Lower leg skin (tissue), 4 donors: ENCODE measurements at regions not wholly inside any gene's neighbourhood (a gene's known extent, or its start where the extent isn't known, plus 50 kb on each side); places are given as distances from the start of the nearest gene placed in this dataset.

Experiments used
- DNase-seq, 2 donors: peaks; one replicate each; pipeline ENCODE4 v3.0.0-alpha.2; 2019; ENCODE audit warnings: low spot score in 2 of 2
- H3K4me3 ChIP-seq: fragments of 200-600 bp; sonication (generic); 2 replicates; pipeline ENCODE4 v1.5.1; 2017; ENCODE audit warnings: mild to moderate bottlenecking, low read depth; ENCODE audit not compliant: poor library complexity, severe bottlenecking
- POLR2A ChIP-seq, 2 donors: fragments of 450-650 bp; IDR thresholded peaks; one replicate each; pipeline ENCODE4 v1.6.1; 2016 to 2017; ENCODE audit warnings: antibody characterized with exemption in 2 of 2, mild to moderate bottlenecking in 1 of 2, moderate library complexity in 1 of 2
- whole genome bisulfite sequencing, 2 donors: methylation state at CpG; one replicate each; pipeline ENCODE4 v1.1.5; 2018; 5-methylcytosine and 5-hydroxymethylcytosine counted together
- intact Hi-C: fragments of 100-400 bp; cut with DNase I; formaldehyde crosslinking; loops from one replicate; pipeline ENCODE4 v1.15.0; 2023; ENCODE audit warnings: low total_unique reads
- TF ChIP-seq, protein P1 (sequence below), 3 donors: fragments of 450-650 bp; IDR thresholded peaks; one replicate each; pipeline ENCODE4 v1.5.1; 2016; ENCODE audit warnings: antibody characterized with exemption in 3 of 3, mild to moderate bottlenecking in 3 of 3, moderate library complexity in 2 of 3

GRCh38 chr3:82050382-82050781, 288.9 kb upstream of the GBE1 start:
- intact Hi-C loops = no loop called here
- 83 to 97% methylated on average over 1 of the region's 1 CpG for WGBS, 2 donors
- no peak for DNase-seq
- TF ChIP-seq POLR2A (IDR thresholded peaks at IDR 0.05) = no peak
- TF ChIP-seq, protein P1, sequence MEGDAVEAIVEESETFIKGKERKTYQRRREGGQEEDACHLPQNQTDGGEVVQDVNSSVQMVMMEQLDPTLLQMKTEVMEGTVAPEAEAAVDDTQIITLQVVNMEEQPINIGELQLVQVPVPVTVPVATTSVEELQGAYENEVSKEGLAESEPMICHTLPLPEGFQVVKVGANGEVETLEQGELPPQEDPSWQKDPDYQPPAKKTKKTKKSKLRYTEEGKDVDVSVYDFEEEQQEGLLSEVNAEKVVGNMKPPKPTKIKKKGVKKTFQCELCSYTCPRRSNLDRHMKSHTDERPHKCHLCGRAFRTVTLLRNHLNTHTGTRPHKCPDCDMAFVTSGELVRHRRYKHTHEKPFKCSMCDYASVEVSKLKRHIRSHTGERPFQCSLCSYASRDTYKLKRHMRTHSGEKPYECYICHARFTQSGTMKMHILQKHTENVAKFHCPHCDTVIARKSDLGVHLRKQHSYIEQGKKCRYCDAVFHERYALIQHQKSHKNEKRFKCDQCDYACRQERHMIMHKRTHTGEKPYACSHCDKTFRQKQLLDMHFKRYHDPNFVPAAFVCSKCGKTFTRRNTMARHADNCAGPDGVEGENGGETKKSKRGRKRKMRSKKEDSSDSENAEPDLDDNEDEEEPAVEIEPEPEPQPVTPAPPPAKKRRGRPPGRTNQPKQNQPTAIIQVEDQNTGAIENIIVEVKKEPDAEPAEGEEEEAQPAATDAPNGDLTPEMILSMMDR (IDR thresholded peaks at IDR 0.05) = no peak
- H3K4me3 ChIP-seq = no peak overlapping the region

DNA sequence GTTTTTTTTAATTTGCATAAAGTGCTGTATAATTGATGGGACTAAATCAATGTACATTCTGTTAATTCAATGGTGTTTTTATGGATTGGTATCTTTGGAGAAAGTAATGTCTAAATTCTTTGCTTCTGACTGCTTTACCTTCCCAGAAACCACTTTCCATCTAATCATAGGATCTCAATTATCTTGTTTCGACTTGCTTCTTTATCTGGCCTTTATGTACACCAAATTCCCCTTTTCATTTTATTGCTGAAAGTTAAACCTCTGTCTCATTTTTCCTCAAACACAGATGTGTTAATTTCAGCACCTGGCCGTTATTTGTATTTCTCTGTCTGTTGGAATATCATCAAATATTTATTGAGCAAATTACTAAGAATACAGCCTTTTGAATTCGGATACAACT, 287.3 kb upstream of the GBE1 start:
- 44 to 53% methylated on average over 3 of the region's 3 CpGs for WGBS, 2 donors
- DNase-seq = no peak
- H3K4me3 ChIP-seq = no peak overlapping the region
- TF ChIP-seq, protein P1 (IDR thresholded peaks at IDR 0.05) = no peak
- no peak for TF ChIP-seq POLR2A (IDR thresholded peaks at IDR 0.05)
- intact Hi-C loops = no loop called here

DNA sequence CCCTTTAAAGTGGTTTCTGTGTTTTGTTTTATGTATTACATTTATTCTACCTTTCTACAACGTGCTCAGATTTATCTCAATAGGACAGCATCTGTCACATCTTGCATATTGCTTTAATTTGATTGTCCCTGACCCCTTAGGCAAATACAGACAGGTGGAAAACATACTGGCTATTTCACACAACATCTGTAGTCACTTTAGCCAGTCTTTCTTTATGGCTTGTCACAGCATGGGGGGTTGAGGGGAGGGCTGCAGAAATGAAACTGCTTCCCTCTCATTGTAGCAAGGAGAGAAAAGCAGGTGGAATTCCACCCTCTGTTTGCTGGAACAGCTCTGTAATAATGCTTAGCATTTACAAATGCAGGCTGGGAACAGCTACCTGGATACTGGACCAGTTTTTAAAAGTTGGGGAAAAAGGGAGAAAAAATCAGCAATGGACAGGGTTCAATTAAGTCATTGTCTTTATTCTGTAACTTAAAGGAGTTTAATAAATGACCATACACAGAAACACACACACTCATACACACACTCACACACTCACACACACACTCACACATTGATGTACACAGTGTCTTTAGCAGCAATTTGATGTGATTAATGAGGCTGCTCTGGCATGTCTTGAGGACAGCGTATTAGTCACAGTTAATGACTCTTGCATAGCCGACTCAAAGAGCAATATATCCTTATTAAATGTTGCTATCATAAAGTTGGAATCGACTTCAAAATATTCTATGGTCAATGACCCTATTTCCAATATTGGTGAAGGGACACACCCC, 283.7 kb upstream of the GBE1 start:
- WGBS, 2 donors = 41 to 49% methylated on average over 4 of the region's 4 CpGs
- no peak for DNase-seq
- H3K4me3 ChIP-seq = no peak overlapping the region
- no peak for TF ChIP-seq POLR2A (IDR thresholded peaks at IDR 0.05)
- TF ChIP-seq, protein P1 (IDR thresholded peaks at IDR 0.05) = no peak
- intact Hi-C loops = no loop called here

DNA sequence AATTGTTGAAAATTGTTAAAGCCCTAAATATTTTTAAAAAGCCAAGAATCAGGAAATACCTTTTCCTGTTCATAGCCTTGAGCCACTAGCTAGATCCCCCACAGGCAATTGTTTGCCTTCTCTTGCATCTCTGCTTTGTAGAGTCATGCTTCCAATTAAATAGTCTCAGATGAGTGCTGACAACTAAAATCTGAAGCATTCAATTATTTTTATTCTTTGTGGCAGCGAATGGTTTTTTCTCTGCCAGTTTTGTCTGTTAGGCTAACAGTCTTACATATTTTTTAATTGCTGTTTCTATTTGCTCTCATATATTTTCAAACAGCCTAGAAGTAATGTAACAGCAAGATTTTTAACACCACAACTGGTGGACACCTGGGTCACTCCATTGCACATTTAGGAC, 277.1 kb upstream of the GBE1 start:
- intact Hi-C loops = no loop called here
- TF ChIP-seq, protein P1 (IDR thresholded peaks at IDR 0.05) = no peak
- no peak for TF ChIP-seq POLR2A (IDR thresholded peaks at IDR 0.05)
- DNase-seq = no peak
- H3K4me3 ChIP-seq = no peak overlapping the region
- 15 to 18% methylated on average over 1 of the region's 1 CpG for WGBS, 2 donors

- no peak for DNase-seq
- 77 to 82% methylated on average over 4 of the region's 4 CpGs for WGBS, 2 donors
- TF ChIP-seq, protein P1 (IDR thresholded peaks at IDR 0.05) = no peak
- TF ChIP-seq POLR2A (IDR thresholded peaks at IDR 0.05) = no peak
- intact Hi-C loops = no loop called here
- H3K4me3 ChIP-seq = no peak overlapping the region
Observed at GRCh38 chr3:82033186-82033585, 271.7 kb upstream of the GBE1 start.

GRCh38 chr3:82031596-82031995, 270.2 kb upstream of the GBE1 start:
- intact Hi-C loops = no loop called here
- DNase-seq = no peak
- H3K4me3 ChIP-seq = no peak overlapping the region
- no peak for TF ChIP-seq POLR2A (IDR thresholded peaks at IDR 0.05)
- TF ChIP-seq, protein P1 (IDR thresholded peaks at IDR 0.05) = no peak
